H9 (cell line): ENCODE measurements at regions not wholly inside any gene's neighbourhood (a gene's known extent, or its start where the extent isn't known, plus 50 kb on each side); places are given as distances from the start of the nearest gene placed in this dataset.

Source experiments
- DNase-seq: peaks from one replicate; pipeline ENCODE4 v3.0.0-alpha.2; 2017
- H2AFZ ChIP-seq: one replicate; pipeline ENCODE4 v1.6.1; 2013; ENCODE audit warnings: mild to moderate bottlenecking, low read length, control low read depth, moderate library complexity
- H2AK5ac ChIP-seq: 2 replicates; pipeline ENCODE4 v1.6.1; 2013; ENCODE audit warnings: low read length, control low read depth, mixed read lengths; ENCODE audit not compliant: insufficient read length
- H2BK120ac ChIP-seq: one replicate; pipeline ENCODE4 v1.6.1; 2013; ENCODE audit warnings: low read depth, mild to moderate bottlenecking, low read length, control low read depth, inconsistent platforms; ENCODE audit not compliant: poor library complexity, severe bottlenecking
- H2BK12ac ChIP-seq: 2 replicates; pipeline ENCODE4 v1.6.1; 2013; ENCODE audit warnings: low read length, control low read depth, mixed read lengths, low read depth; ENCODE audit not compliant: insufficient read length
- H2BK15ac ChIP-seq: 2 replicates; pipeline ENCODE4 v1.6.1; 2013; ENCODE audit warnings: low read depth, low read length, control low read depth
- H2BK20ac ChIP-seq: one replicate; pipeline ENCODE4 v1.6.1; 2013; ENCODE audit warnings: low read depth, mild to moderate bottlenecking, low read length, control low read depth, inconsistent platforms; ENCODE audit not compliant: poor library complexity, severe bottlenecking
- H2BK5ac ChIP-seq: 2 replicates; pipeline ENCODE4 v1.6.1; 2013; ENCODE audit warnings: low read length, control low read depth, mixed read lengths; ENCODE audit not compliant: insufficient read length
- H3K14ac ChIP-seq: 2 replicates; pipeline ENCODE4 v1.6.1; 2013; ENCODE audit warnings: low read length, control low read depth; ENCODE audit not compliant: insufficient read depth
- H3K18ac ChIP-seq: 2 replicates; pipeline ENCODE4 v1.6.1; 2013; ENCODE audit warnings: low read depth, mild to moderate bottlenecking, mixed read lengths, low read length, control low read depth; ENCODE audit not compliant: insufficient read length
- H3K23ac ChIP-seq: 2 replicates; pipeline ENCODE4 v1.6.1; 2013; ENCODE audit warnings: low read length, control low read depth, mixed read lengths, low read depth; ENCODE audit not compliant: insufficient read length
- H3K23me2 ChIP-seq: 2 replicates; pipeline ENCODE4 v1.6.1; 2013; ENCODE audit warnings: low read depth, mild to moderate bottlenecking, mixed read lengths, low read length, control low read depth; ENCODE audit not compliant: insufficient read length, poor library complexity, severe bottlenecking
- H3K27ac ChIP-seq: 2 replicates; pipeline ENCODE4 v1.5.1; 2013; ENCODE audit warnings: low read length, control low read depth, mixed read lengths, low read depth; ENCODE audit not compliant: insufficient read length
- H3K27me3 ChIP-seq: 2 replicates; pipeline ENCODE4 v1.6.1; 2013; ENCODE audit warnings: low read length, control low read depth, inconsistent platforms; ENCODE audit not compliant: insufficient read depth
- H3K4ac ChIP-seq: 2 replicates; pipeline ENCODE4 v1.6.1; 2013; ENCODE audit warnings: low read depth, mild to moderate bottlenecking, control low read depth, inconsistent platforms, low read length, moderate library complexity
- H3K4me1 ChIP-seq: 2 replicates; pipeline ENCODE4 v1.6.1; 2013; ENCODE audit warnings: low read length, control low read depth, inconsistent platforms; ENCODE audit not compliant: insufficient read depth
- H3K4me2 ChIP-seq: 2 replicates; pipeline ENCODE4 v1.6.1; 2013; ENCODE audit warnings: low read length, control low read depth, mixed read lengths; ENCODE audit not compliant: insufficient read length, insufficient read depth
- H3K56ac ChIP-seq: 2 replicates; pipeline ENCODE4 v1.6.1; 2013; ENCODE audit warnings: low read depth, mild to moderate bottlenecking, mixed read lengths, low read length, control low read depth; ENCODE audit not compliant: insufficient read length
- H3K79me1 ChIP-seq: 2 replicates; pipeline ENCODE4 v1.6.1; 2013; ENCODE audit warnings: low read depth, mild to moderate bottlenecking, moderate library complexity, low read length, control low read depth, inconsistent platforms; ENCODE audit not compliant: insufficient read depth, poor library complexity, severe bottlenecking
- H3K79me2 ChIP-seq: 2 replicates; pipeline ENCODE4 v1.6.1; 2013; ENCODE audit warnings: low read length, control low read depth, inconsistent platforms; ENCODE audit not compliant: insufficient read depth
- H3K9ac ChIP-seq: 2 replicates; pipeline ENCODE4 v1.6.1; 2013; ENCODE audit warnings: low read length, control low read depth, mixed read lengths; ENCODE audit not compliant: insufficient read length; ENCODE audit errors: extremely low read depth
- H3K9me3 ChIP-seq: one replicate; pipeline ENCODE4 v1.6.1; 2013; ENCODE audit warnings: low read depth, low read length, inconsistent platforms; ENCODE audit not compliant: control insufficient read depth
- H3T11ph ChIP-seq: one replicate; pipeline ENCODE4 v1.6.1; 2013; ENCODE audit warnings: mild to moderate bottlenecking, low read length, control low read depth, inconsistent platforms
- H4K20me1 ChIP-seq: one replicate; pipeline ENCODE4 v1.6.1; 2013; ENCODE audit not compliant: control insufficient read depth, insufficient read length, insufficient read depth
- H4K5ac ChIP-seq: 2 replicates; pipeline ENCODE4 v1.6.1; 2013; ENCODE audit warnings: low read depth, mild to moderate bottlenecking, mixed read lengths, low read length, control low read depth; ENCODE audit not compliant: insufficient read length
- H4K8ac ChIP-seq: replicated peaks from 2 replicates; pipeline ENCODE4 v1.6.1; 2013; ENCODE audit warnings: low read length, control low read depth, mixed read lengths, low read depth; ENCODE audit not compliant: insufficient read length
- H4K91ac ChIP-seq: 2 replicates; pipeline ENCODE4 v1.6.1; 2013; ENCODE audit warnings: low read depth, mild to moderate bottlenecking, moderate library complexity, mixed read lengths, low read length, control low read depth; ENCODE audit not compliant: insufficient read length
- H3K27ac Mint-ChIP-seq, 3 experiments: 2 replicates in 2 of 3; 3 replicates in 1 of 3; pipeline ENCODE4 v1.8.0; 2020 to 2021; ENCODE audit warnings: mixed read lengths in 3 of 3, mild to moderate bottlenecking in 1 of 3, moderate library complexity in 1 of 3
- H3K27me3 Mint-ChIP-seq: 2 replicates; pipeline ENCODE4 v1.8.0; 2021; ENCODE audit warnings: low read depth, mild to moderate bottlenecking, moderate library complexity, mixed read lengths
- H3K36me3 Mint-ChIP-seq, 3 experiments: 2 replicates in 2 of 3; 3 replicates in 1 of 3; pipeline ENCODE4 v1.8.0; 2020 to 2021; ENCODE audit warnings: low read depth in 3 of 3, mixed read lengths in 3 of 3; ENCODE audit not compliant: insufficient read depth in 1 of 3
- H3K4me1 Mint-ChIP-seq, 2 experiments: 2 replicates each; pipeline ENCODE4 v1.8.0; 2020; ENCODE audit warnings: mixed read lengths in 2 of 2
- H3K4me3 Mint-ChIP-seq, 2 experiments: 2 replicates in 1 of 2; 3 replicates in 1 of 2; pipeline ENCODE4 v1.8.0; 2020 to 2021; ENCODE audit warnings: mild to moderate bottlenecking in 2 of 2, mixed read lengths in 2 of 2, moderate library complexity in 1 of 2
- H3K9me3 Mint-ChIP-seq, 2 experiments: 2 replicates in 1 of 2; 3 replicates in 1 of 2; pipeline ENCODE4 v1.8.0; 2020; ENCODE audit warnings: mild to moderate bottlenecking in 2 of 2, mixed read lengths in 2 of 2, moderate library complexity in 1 of 2
- CTCF ChIP-seq: fragments of 200-600 bp; sonication (generic); conservative IDR thresholded peaks from 3 replicates; pipeline ENCODE4 v1.8.0; 2021; ENCODE audit warnings: antibody characterized with exemption, mild to moderate bottlenecking
- WGBS: extraction: QIAGEN DNeasy Blood & Tissue Kit; methylation state at CpG from one replicate; pipeline ENCODE4 v1.1.7; 2013; ENCODE audit warnings: missing lambda C conversion rate, low lambda C conversion rate, mixed read lengths; ENCODE audit not compliant: insufficient read length; ENCODE audit errors: extremely low coverage; 5-methylcytosine and 5-hydroxymethylcytosine counted together

- no peak overlapping the region for H2AFZ ChIP-seq
- no peak overlapping the region for H3K23ac ChIP-seq
- Mint-ChIP-seq H3K9me3 (peaks cover 0 to 2% of the 10 kb centered on the region in 2 experiments; a peak in 1 of 5 replicates), H3K27me3 (no peaks in the 10 kb centered on the region), H3K4me3 (no peak overlapping the region), H3K27ac (0 out of 7 replicates have a peak overlapping the region, but pooled peaks of 1 of the 3 experiments have one; percentile 42), H3K4me1 (peaks cover 0 to 4% of the 10 kb centered on the region in 2 experiments; a peak in 2 of 4 replicates), H3K36me3 (no peaks in the 10 kb centered on the region)
- no peak overlapping the region for H3K9ac ChIP-seq
- no peak overlapping the region for H3K56ac ChIP-seq
- no peak overlapping the region for H2BK20ac ChIP-seq
- no peak overlapping the region for H2AK5ac ChIP-seq
- H3T11ph ChIP-seq = no peak overlapping the region
- no peak overlapping the region for H2BK5ac ChIP-seq
- H2BK15ac ChIP-seq = no peak overlapping the region
- no CpG with 5 or more reads among the region's 2 CpGs for WGBS
- no peaks in the 10 kb centered on the region for H3K9me3 ChIP-seq
- H2BK12ac ChIP-seq = no peak overlapping the region
- H3K79me2 ChIP-seq = no peaks in the 10 kb centered on the region
- no peaks in the 10 kb centered on the region for H3K4me1 ChIP-seq
- H3K4ac ChIP-seq = no peak overlapping the region
- no peak overlapping the region for H3K14ac ChIP-seq
- no peaks in the 10 kb centered on the region for H4K20me1 ChIP-seq
- no peak overlapping the region for H3K18ac ChIP-seq
- H3K27ac ChIP-seq = no peak overlapping the region
- DNase-seq = no peak
- TF ChIP-seq CTCF = no peak
- H3K4me2 ChIP-seq = no peak overlapping the region
- H3K23me2 ChIP-seq = no peaks in the 10 kb centered on the region
- no peak overlapping the region for H4K91ac ChIP-seq
- no peaks in the 10 kb centered on the region for H3K79me1 ChIP-seq
- no peak overlapping the region for H4K5ac ChIP-seq
- H2BK120ac ChIP-seq = no peak overlapping the region
- H4K8ac ChIP-seq = no peak overlapping the region
- H3K27me3 ChIP-seq = no peaks in the 10 kb centered on the region
These were observed 85.5 kb upstream of the EGLN3 start for GRCh38 chr14:34036319-34036766.
